MM.1S (cell line): ENCODE measurements at regions not wholly inside any gene's neighbourhood (a gene's known extent, or its start where the extent isn't known, plus 50 kb on each side); places are given as distances from the start of the nearest gene placed in this dataset.
"Not testable (repeated sequence)": the region's sequence is repeated elsewhere in the genome, so short reads cannot be mapped to it uniquely, and the experiment has no call there.

Experiments
- DNase-seq: peaks from one replicate; pipeline ENCODE4 v3.0.0-alpha.2; 2015
- H2AFZ ChIP-seq: fragments of 300-600 bp; sonication (generic); 2 replicates; pipeline ENCODE4 v1.6.0; 2016; ENCODE audit warnings: antibody characterized with exemption, low read length
- H3F3A ChIP-seq: fragments of 300-600 bp; sonication (generic); 2 replicates; pipeline ENCODE4 v1.6.1; 2016; ENCODE audit warnings: mild to moderate bottlenecking, antibody characterized with exemption, low read length, moderate library complexity, mixed read lengths; ENCODE audit not compliant: insufficient read depth
- H3K27ac ChIP-seq: fragments of 300-600 bp; sonication (generic); 2 replicates; pipeline ENCODE4 v1.5.1; 2016; ENCODE audit warnings: mild to moderate bottlenecking, low read length
- H3K27me3 ChIP-seq: fragments of 300-600 bp; sonication (generic); replicated peaks from 2 replicates; pipeline ENCODE4 v1.6.0; 2016; ENCODE audit warnings: low read length; ENCODE audit not compliant: insufficient read depth
- H3K36me3 ChIP-seq: fragments of 300-600 bp; sonication (generic); replicated peaks from 2 replicates; pipeline ENCODE4 v1.6.1; 2016; ENCODE audit warnings: mild to moderate bottlenecking, low read length, mixed read lengths; ENCODE audit not compliant: insufficient read depth
- H3K4me1 ChIP-seq: fragments of 300-600 bp; sonication (generic); 2 replicates; pipeline ENCODE4 v1.6.1; 2016; ENCODE audit warnings: low read length, mixed read lengths
- H3K4me2 ChIP-seq: fragments of 300-600 bp; sonication (generic); 2 replicates; pipeline ENCODE4 v1.6.0; 2016; ENCODE audit warnings: low read depth, low read length
- H3K4me3 ChIP-seq: fragments of 300-600 bp; sonication (generic); 2 replicates; pipeline ENCODE4 v1.5.1; 2016; ENCODE audit warnings: low read length, mixed read lengths
- H3K79me2 ChIP-seq: fragments of 300-600 bp; sonication (generic); 2 replicates; pipeline ENCODE4 v1.6.1; 2016; ENCODE audit warnings: mixed run types, low read length, mixed read lengths
- H3K9ac ChIP-seq: fragments of 300-600 bp; sonication (generic); 2 replicates; pipeline ENCODE4 v1.6.1; 2016; ENCODE audit warnings: low read length, mixed read lengths
- H3K9me2 ChIP-seq: fragments of 300-600 bp; sonication (generic); replicated peaks from 2 replicates; pipeline ENCODE4 v1.6.1; 2016; ENCODE audit warnings: mild to moderate bottlenecking, low read length, mixed read lengths; ENCODE audit not compliant: insufficient read depth
- H3K9me3 ChIP-seq: fragments of 300-600 bp; sonication (generic); replicated peaks from 2 replicates; pipeline ENCODE4 v1.6.1; 2016; ENCODE audit warnings: mild to moderate bottlenecking, low read length, mixed read lengths; ENCODE audit not compliant: insufficient read depth
- H4K20me1 ChIP-seq: fragments of 300-600 bp; sonication (generic); 2 replicates; pipeline ENCODE4 v1.6.1; 2016; ENCODE audit warnings: mild to moderate bottlenecking, low read length, moderate library complexity, mixed read lengths; ENCODE audit not compliant: insufficient read depth
- CTCF ChIP-seq: fragments of 300-600 bp; sonication (generic); IDR thresholded peaks from 2 replicates; pipeline ENCODE4 v1.5.1; 2016; ENCODE audit warnings: antibody characterized with exemption, low read length, mixed read lengths
- EZH2 ChIP-seq: fragments of 300-600 bp; sonication (generic); optimal IDR thresholded peaks from 2 replicates; pipeline ENCODE3; 2017; ENCODE audit warnings: low read depth, mild to moderate bottlenecking, antibody characterized with exemption, low read length, mixed read lengths
- EZH2phosphoT487 ChIP-seq: fragments of 300-600 bp; sonication (generic); IDR thresholded peaks from 2 replicates; pipeline ENCODE4 v1.6.1; 2018; ENCODE audit warnings: antibody characterized with exemption, low read length

- Histone ChIP-seq H3K4me3 (no peak overlapping the region), H3K4me1 (no peaks in the 10 kb centered on the region), H3K27ac (no peak overlapping the region), H3K9ac (no peak overlapping the region), H3K4me2 (no peak overlapping the region), H3K79me2 (no peaks in the 10 kb centered on the region), H3K27me3 (no peaks in the 10 kb centered on the region), H3K36me3 (no peaks in the 10 kb centered on the region), H4K20me1 (no peaks in the 10 kb centered on the region), H3F3A (no peaks in the 10 kb centered on the region), H2AFZ (no peak overlapping the region), H3K9me3 (no peaks in the 10 kb centered on the region), H3K9me2 (no peaks in the 10 kb centered on the region)
- TF ChIP-seq EZH2 (no peak), CTCF (no peak), EZH2phosphoT487 (no peak)
- DNase-seq = no peak
These were observed 617.2 kb downstream of the SLITRK5 start for GRCh38 chr13:88288326-88288725.

GRCh38 chr13:88291731-88292130 lies 620.6 kb downstream of the SLITRK5 start:
- H4K20me1 ChIP-seq, H3K4me2 ChIP-seq, H3K27ac ChIP-seq, H3K79me2 ChIP-seq, H3K4me1 ChIP-seq, H3K9me2 ChIP-seq, H3K9me3 ChIP-seq, DNase-seq, H2AFZ ChIP-seq, H3K4me3 ChIP-seq, H3F3A ChIP-seq, H3K9ac ChIP-seq, H3K36me3 ChIP-seq, H3K27me3 ChIP-seq: not testable (repeated sequence)

GRCh38 chr13:88294368-88294767 lies 623.2 kb downstream of the SLITRK5 start:
- Histone ChIP-seq H3F3A (no peaks in the 10 kb centered on the region), H2AFZ (no peak overlapping the region), H3K79me2 (no peaks in the 10 kb centered on the region), H3K36me3 (no peaks in the 10 kb centered on the region), H3K4me1 (no peaks in the 10 kb centered on the region), H3K4me3 (no peak overlapping the region), H4K20me1 (no peaks in the 10 kb centered on the region), H3K9me2 (no peaks in the 10 kb centered on the region), H3K27ac (no peak overlapping the region), H3K4me2 (no peak overlapping the region), H3K9me3 (no peaks in the 10 kb centered on the region), H3K9ac (no peak overlapping the region), H3K27me3 (no peaks in the 10 kb centered on the region)
- TF ChIP-seq EZH2 = no peak
- DNase-seq = no peak

- Histone ChIP-seq H4K20me1 (no peaks in the 10 kb centered on the region), H3K27ac (no peak overlapping the region), H2AFZ (no peak overlapping the region), H3K9ac (no peak overlapping the region), H3K9me3 (no peaks in the 10 kb centered on the region), H3K4me3 (no peak overlapping the region), H3K4me2 (no peak overlapping the region), H3K27me3 (no peaks in the 10 kb centered on the region), H3K79me2 (no peaks in the 10 kb centered on the region), H3F3A (no peaks in the 10 kb centered on the region), H3K4me1 (no peaks in the 10 kb centered on the region), H3K36me3 (no peaks in the 10 kb centered on the region), H3K9me2 (no peaks in the 10 kb centered on the region)
- no peak for DNase-seq
- TF ChIP-seq EZH2phosphoT487 = no peak
- TF ChIP-seq EZH2 = no peak
- TF ChIP-seq CTCF = no peak
These were observed 632.0 kb downstream of the SLITRK5 start for GRCh38 chr13:88303157-88303556.
